SK-N-SH (cell line): ENCODE measurements at regions not wholly inside any gene's neighbourhood (a gene's known extent, or its start where the extent isn't known, plus 50 kb on each side); places are given as distances from the start of the nearest gene placed in this dataset.

ENCODE experiments used
- CTCF ChIA-PET: fragments of 300-600, 350-600 bp; formaldehyde crosslinking; extraction: SDS; loops from one replicate; lab custom pipeline; 2021; lab: Yijun Ruan, JAX
- POLR2A ChIA-PET: fragments of 350-600 bp; sonication (Branson Sonifier 250); formaldehyde crosslinking; extraction: SDS; loops from one replicate; lab custom pipeline; 2020; ENCODE audit warnings: antibody characterized with exemption, inconsistent platforms; lab: Yijun Ruan, JAX
- DNase-seq: peaks from one replicate; pipeline ENCODE4 v3.0.0; 2012
- H2AFZ ChIP-seq: fragments of 200-600 bp; sonication (generic); 2 replicates; pipeline ENCODE4 v1.8.1; 2016; ENCODE audit warnings: antibody characterized with exemption, mild to moderate bottlenecking, low read depth
- H3F3A ChIP-seq: fragments of 200-600 bp; sonication (generic); replicated peaks from 2 replicates; pipeline ENCODE3; 2016; ENCODE audit warnings: antibody characterized with exemption, mild to moderate bottlenecking; ENCODE audit not compliant: insufficient read depth
- H3K27ac ChIP-seq, 2 experiments: fragments of 200-500 bp in 1 of 2; fragments of 200-600 bp in 1 of 2; sonication (Bioruptor generic) in 1 of 2; sonication (generic), shearing (Covaris generic) in 1 of 2; 2 replicates each; pipeline versions ENCODE4 v1.5.1 to v1.6.1; 2014 to 2016; ENCODE audit warnings: low read depth in 2 of 2, inconsistent platforms in 1 of 2, low read length in 1 of 2, mild to moderate bottlenecking in 1 of 2, mixed read lengths in 1 of 2
- H3K27me3 ChIP-seq: fragments of 200-600 bp; sonication (generic), shearing (Covaris generic); 2 replicates; pipeline ENCODE4 v1.6.1; 2016; ENCODE audit warnings: mixed run types; ENCODE audit not compliant: insufficient read depth
- H3K36me3 ChIP-seq, 2 experiments: fragments of 200-500 bp in 1 of 2; fragments of 200-600 bp in 1 of 2; sonication (Bioruptor generic) in 1 of 2; sonication (generic) in 1 of 2; replicated peaks in 1 of 2; 2 replicates each; pipeline versions ENCODE3 to v1.5.1; 2014 to 2016; ENCODE audit warnings: low read length in 1 of 2, mild to moderate bottlenecking in 1 of 2; ENCODE audit not compliant: insufficient read depth in 2 of 2, control insufficient read depth in 1 of 2
- H3K4me1 ChIP-seq, 2 experiments: fragments of 200-500 bp in 1 of 2; fragments of 200-600 bp in 1 of 2; sonication (Bioruptor generic) in 1 of 2; sonication (generic), shearing (Covaris generic) in 1 of 2; 2 replicates each; pipeline versions ENCODE4 v1.5.1 to v1.6.1; 2014 to 2016; ENCODE audit warnings: low read depth in 1 of 2, low read length in 1 of 2, mixed run types in 1 of 2; ENCODE audit not compliant: insufficient read depth in 2 of 2, control insufficient read depth in 1 of 2
- H3K4me2 ChIP-seq: fragments of 200-600 bp; sonication (generic), shearing (Covaris generic); 2 replicates; pipeline ENCODE4 v1.6.1; 2017; ENCODE audit warnings: mixed run types
- H3K4me3 ChIP-seq, 2 experiments: fragments of 200-500 bp in 1 of 2; fragments of 200-600 bp in 1 of 2; sonication (Bioruptor generic) in 1 of 2; sonication (generic), shearing (Covaris generic) in 1 of 2; 2 replicates each; pipeline versions ENCODE4 v1.5.1 to v1.8.1; 2014 to 2016; ENCODE audit warnings: low read depth in 2 of 2, inconsistent platforms in 1 of 2, low read length in 1 of 2, mild to moderate bottlenecking in 1 of 2, mixed read lengths in 1 of 2, moderate library complexity in 1 of 2
- H3K79me2 ChIP-seq: fragments of 200-600 bp; sonication (generic); 2 replicates; pipeline ENCODE4 v1.8.1; 2017; ENCODE audit warnings: mild to moderate bottlenecking; ENCODE audit not compliant: insufficient read depth
- H3K9ac ChIP-seq: fragments of 200-600 bp; sonication (generic); 2 replicates; pipeline ENCODE4 v1.6.1; 2017; ENCODE audit warnings: mixed run types
- H3K9me2 ChIP-seq: fragments of 200-600 bp; sonication (generic); 2 replicates; pipeline ENCODE4 v1.6.1; 2017; ENCODE audit warnings: mixed run types
- H3K9me3 ChIP-seq: fragments of 200-600 bp; sonication (generic); 2 replicates; pipeline ENCODE4 v1.6.1; 2017; ENCODE audit warnings: mixed run types, mild to moderate bottlenecking, moderate library complexity
- H4K20me1 ChIP-seq: fragments of 200-600 bp; sonication (generic); 2 replicates; pipeline ENCODE4 v1.6.1; 2017; ENCODE audit warnings: mild to moderate bottlenecking, mixed run types; ENCODE audit not compliant: insufficient read depth
- EZH2phosphoT487 ChIP-seq: fragments of 200-600 bp; sonication (generic); IDR thresholded peaks from 2 replicates; pipeline ENCODE4 v1.6.1; 2017; ENCODE audit warnings: low read depth, mixed run types, mild to moderate bottlenecking, antibody characterized with exemption, moderate library complexity, borderline replicate concordance
- FOSL2 ChIP-seq: IDR thresholded peaks from 2 replicates; pipeline ENCODE4 v1.4.0; 2012; ENCODE audit warnings: low read depth, mild to moderate bottlenecking, moderate library complexity, borderline replicate concordance
- GATA2 ChIP-seq: sonication (generic); formaldehyde crosslinking; IDR thresholded peaks from 2 replicates; pipeline ENCODE4 v1.5.0; 2020; ENCODE audit warnings: mild to moderate bottlenecking, missing genetic modification reagents
- JUND ChIP-seq: IDR thresholded peaks from 2 replicates; pipeline ENCODE4 v1.4.0; 2012
- MXI1 ChIP-seq: IDR thresholded peaks from 2 replicates; pipeline ENCODE4 v1.6.1; 2012; ENCODE audit warnings: mild to moderate bottlenecking, low read depth, low read length, improper control_type of control experiment
- POLR2AphosphoS5 ChIP-seq: IDR thresholded peaks from 2 replicates; pipeline ENCODE4 v1.6.1; 2012; ENCODE audit warnings: low read depth, low read length
- RAD21 ChIP-seq: IDR thresholded peaks from 2 replicates; pipeline ENCODE4 v1.6.1; 2012; ENCODE audit warnings: mild to moderate bottlenecking, low read length
- RFX5 ChIP-seq: IDR thresholded peaks from 2 replicates; pipeline ENCODE4 v1.6.1; 2012; ENCODE audit warnings: mild to moderate bottlenecking, improper control_type of control experiment, low read length
- RXRA ChIP-seq: IDR thresholded peaks from 2 replicates; pipeline ENCODE4 v1.4.0; 2012; ENCODE audit warnings: low read depth, mild to moderate bottlenecking, borderline replicate concordance
- SMC3 ChIP-seq: IDR thresholded peaks from 2 replicates; pipeline ENCODE4 v1.6.1; 2012; ENCODE audit warnings: low read depth, low read length, improper control_type of control experiment
- TCF12 ChIP-seq: IDR thresholded peaks from 2 replicates; pipeline ENCODE4 v1.4.0; 2012
- YY1 ChIP-seq: IDR thresholded peaks from 2 replicates; pipeline ENCODE4 v1.4.0; 2012; ENCODE audit warnings: low read depth, mild to moderate bottlenecking
- WGBS: methylation state at CpG from one replicate; pipeline ENCODE4 v1.1.6; 2017; ENCODE audit warnings: low lambda C conversion rate; 5-methylcytosine and 5-hydroxymethylcytosine counted together
- TF ChIP-seq, protein P1 (sequence below): fragments of 150-350 bp; IDR thresholded peaks from 2 replicates; pipeline ENCODE4 v1.6.1; 2016; ENCODE audit warnings: mild to moderate bottlenecking, low read depth, low read length
- TF ChIP-seq, protein P2 (sequence below): IDR thresholded peaks from 2 replicates; pipeline ENCODE4 v1.6.1; 2012; ENCODE audit warnings: mild to moderate bottlenecking, low read depth, low read length, moderate library complexity
- TF ChIP-seq, protein P3 (sequence below): IDR thresholded peaks from 2 replicates; pipeline ENCODE4; 2012
- TF ChIP-seq, protein P4 (sequence below): IDR thresholded peaks from 2 replicates; pipeline ENCODE4 v1.4.0; 2012; ENCODE audit warnings: low read depth, borderline replicate concordance
- TF ChIP-seq, protein P5 (sequence below): IDR thresholded peaks from 2 replicates; pipeline ENCODE4 v1.4.0; 2012; ENCODE audit warnings: low read depth, borderline replicate concordance

DNA sequence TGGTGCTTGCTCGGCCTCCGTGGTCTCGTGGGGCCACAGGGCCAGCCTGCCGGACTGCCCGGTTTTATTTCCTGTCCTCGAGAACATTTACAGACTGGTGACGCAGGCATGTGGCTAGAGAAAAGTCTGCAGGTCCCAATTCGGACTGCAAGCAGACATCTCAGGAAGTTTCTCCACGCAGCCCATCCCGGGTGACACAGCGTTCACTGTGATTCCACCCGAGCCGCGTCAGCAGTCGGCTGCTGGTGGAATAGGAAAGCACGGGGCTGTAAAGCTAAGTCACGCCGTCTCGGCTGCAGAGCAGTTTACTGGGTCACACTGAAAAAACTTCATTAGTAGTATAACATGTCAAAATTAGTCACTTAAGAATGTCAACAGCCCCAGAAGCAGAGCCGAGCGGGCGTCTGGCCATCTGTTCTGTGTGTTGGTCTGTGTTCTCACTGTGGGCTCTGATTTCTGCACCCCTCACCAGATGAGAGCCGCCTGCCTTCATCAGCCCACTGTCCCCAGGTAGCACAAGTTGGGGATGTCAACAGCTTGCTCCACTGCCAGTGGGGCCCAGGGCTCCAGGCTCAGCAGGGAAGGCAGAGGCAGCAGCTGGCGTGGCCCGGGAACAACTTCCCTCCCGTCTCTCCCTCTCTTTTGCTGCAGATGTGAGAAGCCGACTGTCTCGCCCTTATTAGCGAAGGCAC lies 363.7 kb downstream of the IRX2 start:
- ChIA-PET POLR2A (no interaction called here), CTCF (no interaction called here)
- Histone ChIP-seq H3K79me2 (no peaks in the 10 kb centered on the region), H3K27ac (no peak overlapping the region), H3K36me3 (no peaks in the 10 kb centered on the region), H4K20me1 (no peaks in the 10 kb centered on the region), H3K27me3 (peaks cover 68% of the 10 kb centered on the region), H3K9me3 (no peaks in the 10 kb centered on the region), H3K9me2 (no peaks in the 10 kb centered on the region), H3F3A (no peaks in the 10 kb centered on the region), H3K4me1 (no peaks in the 10 kb centered on the region), H3K4me2 (peak overlapping the region; percentile 38; the same call in 1 of the 2 replicates), H2AFZ (no peak overlapping the region), H3K4me3 (no peak overlapping the region; a peak in 1 of 4 replicates), H3K9ac (no peak overlapping the region)
- DNase-seq, result no peak
- 2% methylated on average over 17 of the region's 29 CpGs for WGBS
- TF ChIP-seq FOSL2 (no peak), MXI1 (no peak), SMC3 (no peak), TCF12 (no peak), EZH2phosphoT487 (no peak), RXRA (no peak)

DNA sequence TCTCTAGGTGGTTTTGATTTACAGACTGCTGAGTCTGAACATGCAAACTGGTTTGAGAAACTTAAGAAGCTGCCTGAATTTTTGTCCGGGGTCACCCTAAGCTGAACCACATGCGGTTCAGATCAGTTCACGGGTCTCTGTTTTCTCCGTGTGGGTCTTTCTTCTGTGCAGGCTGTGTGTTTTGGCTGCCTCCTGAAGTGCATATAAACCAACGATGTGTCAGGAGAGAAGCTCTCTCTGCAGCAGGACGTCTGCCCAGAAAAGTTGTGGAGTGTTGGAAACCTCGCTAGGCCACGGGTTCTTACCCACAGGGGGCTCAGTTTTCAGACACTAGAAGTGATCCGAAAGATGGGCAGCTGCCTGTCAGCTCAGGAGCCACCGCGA lies 364.2 kb downstream of the IRX2 start:
- Histone ChIP-seq H3K27me3 (peaks cover 71% of the 10 kb centered on the region), H3F3A (no peaks in the 10 kb centered on the region), H3K4me2 (0 out of 2 replicates have a peak overlapping the region, but pooled peaks have one; percentile 38), H2AFZ (no peak overlapping the region), H3K9ac (no peak overlapping the region), H3K79me2 (no peaks in the 10 kb centered on the region), H3K9me3 (no peaks in the 10 kb centered on the region), H3K27ac (no peak overlapping the region), H3K9me2 (no peaks in the 10 kb centered on the region), H3K36me3 (no peaks in the 10 kb centered on the region), H4K20me1 (no peaks in the 10 kb centered on the region)
- POLR2A ChIA-PET, result no interaction called here
- CTCF ChIA-PET, result no interaction called here
- WGBS, result 9% methylated on average over 8 of the region's 11 CpGs
- TF ChIP-seq POLR2AphosphoS5 (no peak), SMC3 (no peak), RXRA (no peak), RFX5 (no peak), TCF12 (no peak), RAD21 (no peak), GATA2 (CRISPR knock-in tag) (no peak), YY1 (no peak), JUND (no peak)
- TF ChIP-seq, protein P1, sequence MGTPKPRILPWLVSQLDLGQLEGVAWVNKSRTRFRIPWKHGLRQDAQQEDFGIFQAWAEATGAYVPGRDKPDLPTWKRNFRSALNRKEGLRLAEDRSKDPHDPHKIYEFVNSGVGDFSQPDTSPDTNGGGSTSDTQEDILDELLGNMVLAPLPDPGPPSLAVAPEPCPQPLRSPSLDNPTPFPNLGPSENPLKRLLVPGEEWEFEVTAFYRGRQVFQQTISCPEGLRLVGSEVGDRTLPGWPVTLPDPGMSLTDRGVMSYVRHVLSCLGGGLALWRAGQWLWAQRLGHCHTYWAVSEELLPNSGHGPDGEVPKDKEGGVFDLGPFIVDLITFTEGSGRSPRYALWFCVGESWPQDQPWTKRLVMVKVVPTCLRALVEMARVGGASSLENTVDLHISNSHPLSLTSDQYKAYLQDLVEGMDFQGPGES, result no peak
- TF ChIP-seq, protein P2, sequence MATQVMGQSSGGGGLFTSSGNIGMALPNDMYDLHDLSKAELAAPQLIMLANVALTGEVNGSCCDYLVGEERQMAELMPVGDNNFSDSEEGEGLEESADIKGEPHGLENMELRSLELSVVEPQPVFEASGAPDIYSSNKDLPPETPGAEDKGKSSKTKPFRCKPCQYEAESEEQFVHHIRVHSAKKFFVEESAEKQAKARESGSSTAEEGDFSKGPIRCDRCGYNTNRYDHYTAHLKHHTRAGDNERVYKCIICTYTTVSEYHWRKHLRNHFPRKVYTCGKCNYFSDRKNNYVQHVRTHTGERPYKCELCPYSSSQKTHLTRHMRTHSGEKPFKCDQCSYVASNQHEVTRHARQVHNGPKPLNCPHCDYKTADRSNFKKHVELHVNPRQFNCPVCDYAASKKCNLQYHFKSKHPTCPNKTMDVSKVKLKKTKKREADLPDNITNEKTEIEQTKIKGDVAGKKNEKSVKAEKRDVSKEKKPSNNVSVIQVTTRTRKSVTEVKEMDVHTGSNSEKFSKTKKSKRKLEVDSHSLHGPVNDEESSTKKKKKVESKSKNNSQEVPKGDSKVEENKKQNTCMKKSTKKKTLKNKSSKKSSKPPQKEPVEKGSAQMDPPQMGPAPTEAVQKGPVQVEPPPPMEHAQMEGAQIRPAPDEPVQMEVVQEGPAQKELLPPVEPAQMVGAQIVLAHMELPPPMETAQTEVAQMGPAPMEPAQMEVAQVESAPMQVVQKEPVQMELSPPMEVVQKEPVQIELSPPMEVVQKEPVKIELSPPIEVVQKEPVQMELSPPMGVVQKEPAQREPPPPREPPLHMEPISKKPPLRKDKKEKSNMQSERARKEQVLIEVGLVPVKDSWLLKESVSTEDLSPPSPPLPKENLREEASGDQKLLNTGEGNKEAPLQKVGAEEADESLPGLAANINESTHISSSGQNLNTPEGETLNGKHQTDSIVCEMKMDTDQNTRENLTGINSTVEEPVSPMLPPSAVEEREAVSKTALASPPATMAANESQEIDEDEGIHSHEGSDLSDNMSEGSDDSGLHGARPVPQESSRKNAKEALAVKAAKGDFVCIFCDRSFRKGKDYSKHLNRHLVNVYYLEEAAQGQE, result no peak
- TF ChIP-seq, protein P3, sequence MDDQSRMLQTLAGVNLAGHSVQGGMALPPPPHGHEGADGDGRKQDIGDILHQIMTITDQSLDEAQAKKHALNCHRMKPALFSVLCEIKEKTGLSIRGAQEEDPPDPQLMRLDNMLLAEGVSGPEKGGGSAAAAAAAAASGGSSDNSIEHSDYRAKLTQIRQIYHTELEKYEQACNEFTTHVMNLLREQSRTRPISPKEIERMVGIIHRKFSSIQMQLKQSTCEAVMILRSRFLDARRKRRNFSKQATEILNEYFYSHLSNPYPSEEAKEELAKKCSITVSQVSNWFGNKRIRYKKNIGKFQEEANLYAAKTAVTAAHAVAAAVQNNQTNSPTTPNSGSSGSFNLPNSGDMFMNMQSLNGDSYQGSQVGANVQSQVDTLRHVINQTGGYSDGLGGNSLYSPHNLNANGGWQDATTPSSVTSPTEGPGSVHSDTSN, result no peak
- TF ChIP-seq, protein P4, sequence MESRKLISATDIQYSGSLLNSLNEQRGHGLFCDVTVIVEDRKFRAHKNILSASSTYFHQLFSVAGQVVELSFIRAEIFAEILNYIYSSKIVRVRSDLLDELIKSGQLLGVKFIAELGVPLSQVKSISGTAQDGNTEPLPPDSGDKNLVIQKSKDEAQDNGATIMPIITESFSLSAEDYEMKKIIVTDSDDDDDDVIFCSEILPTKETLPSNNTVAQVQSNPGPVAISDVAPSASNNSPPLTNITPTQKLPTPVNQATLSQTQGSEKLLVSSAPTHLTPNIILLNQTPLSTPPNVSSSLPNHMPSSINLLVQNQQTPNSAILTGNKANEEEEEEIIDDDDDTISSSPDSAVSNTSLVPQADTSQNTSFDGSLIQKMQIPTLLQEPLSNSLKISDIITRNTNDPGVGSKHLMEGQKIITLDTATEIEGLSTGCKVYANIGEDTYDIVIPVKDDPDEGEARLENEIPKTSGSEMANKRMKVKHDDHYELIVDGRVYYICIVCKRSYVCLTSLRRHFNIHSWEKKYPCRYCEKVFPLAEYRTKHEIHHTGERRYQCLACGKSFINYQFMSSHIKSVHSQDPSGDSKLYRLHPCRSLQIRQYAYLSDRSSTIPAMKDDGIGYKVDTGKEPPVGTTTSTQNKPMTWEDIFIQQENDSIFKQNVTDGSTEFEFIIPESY, result no peak
- TF ChIP-seq, protein P5, sequence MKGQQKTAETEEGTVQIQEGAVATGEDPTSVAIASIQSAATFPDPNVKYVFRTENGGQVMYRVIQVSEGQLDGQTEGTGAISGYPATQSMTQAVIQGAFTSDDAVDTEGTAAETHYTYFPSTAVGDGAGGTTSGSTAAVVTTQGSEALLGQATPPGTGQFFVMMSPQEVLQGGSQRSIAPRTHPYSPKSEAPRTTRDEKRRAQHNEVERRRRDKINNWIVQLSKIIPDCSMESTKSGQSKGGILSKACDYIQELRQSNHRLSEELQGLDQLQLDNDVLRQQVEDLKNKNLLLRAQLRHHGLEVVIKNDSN, result no peak
- TF ChIP-seq, all 33 proteins: peak for 0
- DNase-seq, result no peak
- no peaks in the 10 kb centered on the region for H3K4me1 ChIP-seq
- H3K4me3 ChIP-seq, result no peak overlapping the region
